GM19372 (cell line): ENCODE measurements at regions not wholly inside any gene's neighbourhood (a gene's known extent, or its start where the extent isn't known, plus 50 kb on each side); places are given as distances from the start of the nearest gene placed in this dataset.
"Not testable (repeated sequence)": the region's sequence is repeated elsewhere in the genome, so short reads cannot be mapped to it uniquely, and the experiment has no call there.

Source experiments
- ATAC-seq: cut with Tn5 transposase; IDR thresholded peaks from one replicate; pipeline ENCODE4 v1.9.1; 2021; ENCODE audit warnings: mild to moderate bottlenecking, low read depth, moderate library complexity; ENCODE audit not compliant: unreplicated experiment

DNA sequence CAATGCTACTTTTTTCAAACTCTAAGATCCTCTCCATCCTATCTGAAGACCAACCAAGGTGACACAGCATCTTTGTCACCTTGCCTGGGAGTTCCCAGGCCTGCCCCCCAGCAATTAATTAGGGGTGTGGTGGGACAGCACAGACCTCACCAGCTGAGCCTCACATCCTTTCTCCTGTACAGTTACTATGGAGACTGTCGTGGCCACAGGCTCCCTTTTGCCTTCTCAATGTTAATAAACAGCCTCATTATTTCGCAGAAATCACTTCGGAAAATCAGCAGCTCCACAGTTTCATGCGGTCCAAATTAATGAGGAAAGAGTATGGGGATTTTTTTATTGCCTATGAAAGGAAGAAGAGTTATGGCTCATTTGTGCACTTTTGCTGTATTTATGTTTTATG lies 378.3 kb downstream of the NPHP4 start:
- no peak for ATAC-seq

DNA sequence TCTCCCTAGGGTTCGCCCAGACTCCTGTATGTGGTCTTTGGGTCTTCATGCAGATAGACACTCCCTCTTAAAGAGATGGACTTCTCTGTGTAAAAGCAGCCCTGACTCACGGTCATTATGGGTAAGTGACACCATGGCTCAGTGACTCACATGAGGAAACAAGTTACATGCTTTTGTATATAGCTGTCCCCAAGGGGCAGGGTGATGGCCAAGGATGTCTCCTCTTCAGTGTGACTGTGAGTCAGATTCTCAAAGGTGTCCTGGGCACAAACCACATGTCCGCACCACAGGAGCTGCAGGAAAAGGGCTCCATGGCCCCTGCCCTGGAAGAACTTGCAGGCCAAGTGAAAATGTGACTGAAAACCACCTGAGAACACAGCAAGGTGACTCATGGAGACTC lies 380.4 kb downstream of the NPHP4 start:
- no peak for ATAC-seq

DNA sequence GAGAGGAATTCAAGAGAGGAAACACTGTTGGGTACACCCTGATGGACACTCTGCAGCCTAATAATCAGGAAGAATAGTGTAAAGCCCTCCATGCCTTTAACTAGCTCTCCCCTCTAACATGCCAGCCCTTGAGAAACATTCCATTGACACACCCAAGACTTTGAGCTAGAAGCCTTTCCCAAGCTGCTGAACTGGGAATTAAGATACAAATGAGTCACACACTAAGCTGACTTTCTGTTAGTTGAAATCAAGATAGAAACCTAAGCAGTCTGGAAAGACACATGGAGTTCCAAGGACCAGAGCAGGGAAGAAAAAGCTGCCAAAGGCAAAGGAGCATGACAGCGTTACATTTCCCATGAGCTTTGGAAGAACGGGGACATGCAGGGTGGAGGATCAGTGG lies 380.8 kb downstream of the NPHP4 start:
- no peak for ATAC-seq

DNA sequence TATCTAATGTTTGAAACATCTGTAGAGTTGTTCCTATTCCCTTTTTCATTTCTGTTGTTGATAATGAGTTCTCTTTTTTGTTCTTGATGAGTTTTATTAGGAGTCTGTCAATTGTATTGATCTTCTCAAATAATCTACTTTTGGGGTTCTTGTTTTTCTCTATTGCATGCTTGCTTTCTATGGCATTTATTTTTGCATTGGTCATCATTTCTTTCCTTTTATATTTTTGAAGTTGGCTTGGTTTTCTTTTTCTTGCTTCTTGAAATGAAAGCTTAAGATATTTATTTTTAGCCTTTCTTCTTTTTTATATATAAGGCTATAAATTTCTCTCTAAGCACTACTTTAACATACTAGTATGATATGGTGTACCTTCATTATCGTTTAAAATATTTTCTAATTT lies 381.8 kb downstream of the NPHP4 start:
- no peak for ATAC-seq

DNA sequence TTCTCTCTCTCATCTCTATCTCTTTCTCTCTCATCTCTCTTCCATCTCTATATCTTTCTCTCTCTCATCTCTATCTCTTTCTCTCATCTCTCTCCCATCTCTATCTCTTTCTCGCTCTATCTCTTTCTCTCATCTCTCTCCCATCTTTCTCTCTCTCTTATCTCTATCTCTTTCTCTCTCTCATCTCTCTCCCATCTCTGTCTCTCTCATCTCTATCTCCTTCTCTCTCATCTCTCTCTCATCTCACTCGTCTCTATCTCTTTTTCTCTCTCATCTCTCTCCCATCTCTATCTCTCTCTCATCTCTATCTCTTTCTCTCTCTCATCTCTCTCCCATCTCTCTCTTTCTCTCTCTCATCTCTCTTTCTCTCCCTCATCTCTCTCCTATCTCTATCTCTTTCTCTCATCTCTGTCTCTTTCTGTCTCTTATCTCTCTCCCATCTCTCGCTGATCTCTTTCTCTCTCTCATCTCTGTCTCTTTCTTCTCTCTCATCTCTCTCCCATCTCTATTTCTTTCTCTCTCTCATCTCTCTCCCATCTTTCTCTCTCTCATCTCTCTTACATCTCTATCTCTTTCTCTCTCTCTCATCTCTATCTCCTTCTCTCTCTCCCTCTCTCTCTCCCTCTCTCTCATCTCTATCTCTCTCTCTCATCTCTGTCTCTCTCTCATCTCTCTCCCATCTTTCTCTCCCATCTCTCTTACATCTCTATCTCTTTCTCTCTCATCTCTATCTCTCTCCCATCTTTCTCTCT lies 388.7 kb downstream of the NPHP4 start:
- ATAC-seq = no peak

DNA sequence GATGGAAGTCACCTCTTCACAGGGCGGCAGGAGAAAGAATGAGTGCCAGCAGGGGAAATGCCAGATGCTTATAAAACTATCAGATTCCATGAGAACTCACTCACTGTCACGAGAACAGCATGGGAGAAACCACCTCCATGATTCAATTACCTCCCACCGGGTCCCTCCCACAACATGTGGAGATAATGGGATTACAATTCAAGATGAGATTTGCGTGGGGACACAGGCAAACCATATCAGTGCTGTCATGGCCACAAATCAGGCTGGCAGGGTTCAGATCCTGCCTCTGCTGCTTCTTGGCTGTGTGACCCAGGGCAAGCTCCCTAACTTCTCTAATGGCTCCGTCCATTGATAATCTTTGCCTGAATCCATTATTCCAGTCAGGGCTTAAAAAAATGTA lies 389.5 kb downstream of the NPHP4 start:
- ATAC-seq = not testable (repeated sequence)

DNA sequence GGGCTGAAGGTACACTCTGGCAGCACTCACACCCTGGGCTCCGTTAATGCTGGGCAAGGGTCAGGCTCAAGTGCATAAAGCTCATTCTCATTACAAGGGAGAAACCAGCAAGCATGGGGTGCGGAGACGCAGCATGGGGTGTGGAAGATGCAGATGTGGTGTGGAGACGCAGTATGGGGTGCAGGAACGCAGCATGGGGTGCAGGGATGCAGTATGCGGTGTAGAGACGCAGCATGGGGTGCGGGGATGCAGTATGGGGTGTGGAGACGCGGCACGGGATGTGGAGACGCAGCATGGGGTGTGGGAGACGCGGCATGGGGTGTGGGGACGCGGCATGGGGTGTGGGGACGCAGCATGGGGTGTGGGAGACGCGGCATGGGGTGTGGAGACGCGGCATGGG lies 390.7 kb downstream of the NPHP4 start:
- no peak for ATAC-seq

DNA sequence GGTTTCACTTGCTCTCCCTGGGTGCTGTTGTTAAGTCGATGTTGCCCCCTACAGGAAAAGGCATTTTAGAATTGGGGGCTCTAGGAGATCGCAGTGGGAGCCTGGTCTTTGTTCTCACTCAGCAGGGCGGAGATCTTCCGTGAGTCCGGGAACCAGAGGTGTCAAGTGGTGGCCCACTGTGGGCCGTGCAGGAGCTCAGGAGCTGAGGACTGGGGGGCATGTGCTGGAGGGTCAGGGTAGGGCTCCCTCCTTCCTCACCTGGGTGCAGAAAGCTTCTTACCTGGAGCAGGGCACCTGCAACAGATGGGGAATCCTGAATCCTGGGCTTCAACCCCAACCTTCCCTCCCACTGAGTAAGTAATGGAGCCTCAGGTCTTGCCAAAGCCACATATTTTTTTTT lies 392.7 kb downstream of the NPHP4 start:
- no peak for ATAC-seq

DNA sequence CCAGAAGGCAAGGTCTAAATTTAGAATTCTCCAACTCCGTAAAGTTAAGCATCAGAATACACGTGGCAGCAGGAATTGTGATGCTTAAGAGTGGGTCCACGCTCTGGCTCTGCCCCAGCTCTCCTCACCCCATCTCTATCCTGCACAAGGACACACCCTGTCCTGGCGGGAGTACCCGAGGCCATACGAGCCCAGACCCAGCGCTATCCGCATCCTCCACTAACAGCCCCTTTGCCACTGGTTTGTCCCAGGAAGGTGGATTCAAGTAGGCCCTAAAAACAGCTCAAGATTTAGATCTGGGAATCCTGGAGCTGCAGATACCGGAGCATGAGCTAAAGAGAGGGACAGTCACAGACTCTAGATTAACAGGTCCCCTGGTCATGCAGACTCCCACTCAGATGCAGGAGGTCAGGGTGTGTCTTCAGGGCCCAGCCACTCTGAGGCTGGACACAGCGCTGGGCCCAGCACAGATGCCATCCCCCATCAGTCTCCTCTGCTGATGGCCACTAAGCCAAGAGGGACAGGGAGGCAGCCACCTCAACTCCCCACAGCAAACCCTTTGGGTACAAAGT lies 393.3 kb downstream of the NPHP4 start:
- no peak for ATAC-seq

DNA sequence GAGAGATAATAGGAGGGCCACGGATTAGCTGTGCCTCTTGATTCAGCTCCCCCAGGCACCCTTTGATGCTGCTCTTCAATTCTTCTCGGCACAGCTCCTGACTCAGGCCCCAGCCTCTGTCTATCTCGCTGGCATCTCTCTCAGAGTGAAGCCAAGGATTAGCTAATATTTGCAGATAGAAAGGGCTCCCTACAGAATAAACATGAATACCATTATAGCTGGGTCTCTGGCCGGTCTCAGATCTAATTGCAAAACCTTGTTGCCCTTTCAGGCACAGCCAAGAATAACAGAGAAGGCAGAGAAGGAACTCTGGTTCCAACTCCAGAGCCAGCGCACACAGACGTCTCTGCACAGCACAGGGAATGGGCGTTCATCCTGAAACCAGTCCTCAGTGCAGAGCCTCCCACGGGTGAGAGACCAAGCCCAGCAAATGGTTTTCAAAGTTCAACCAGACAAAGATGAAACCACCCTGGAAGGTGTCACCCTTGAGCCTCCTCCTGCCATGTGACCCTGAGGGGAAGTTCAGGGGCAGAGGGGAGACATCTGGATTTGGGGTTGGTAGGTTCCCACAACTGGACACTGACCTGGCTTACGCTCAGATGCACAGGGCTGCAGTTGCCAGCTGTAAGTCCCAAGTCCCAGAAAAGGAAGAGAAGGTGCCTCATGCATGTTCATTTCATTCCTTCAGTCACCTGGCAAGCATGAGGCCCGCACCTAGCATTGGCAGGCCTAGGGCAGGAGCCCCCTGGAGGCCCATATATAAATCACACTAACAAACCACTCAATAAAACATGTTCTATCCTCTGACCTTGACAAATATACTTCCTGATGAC lies 394.0 kb downstream of the NPHP4 start:
- no peak for ATAC-seq

DNA sequence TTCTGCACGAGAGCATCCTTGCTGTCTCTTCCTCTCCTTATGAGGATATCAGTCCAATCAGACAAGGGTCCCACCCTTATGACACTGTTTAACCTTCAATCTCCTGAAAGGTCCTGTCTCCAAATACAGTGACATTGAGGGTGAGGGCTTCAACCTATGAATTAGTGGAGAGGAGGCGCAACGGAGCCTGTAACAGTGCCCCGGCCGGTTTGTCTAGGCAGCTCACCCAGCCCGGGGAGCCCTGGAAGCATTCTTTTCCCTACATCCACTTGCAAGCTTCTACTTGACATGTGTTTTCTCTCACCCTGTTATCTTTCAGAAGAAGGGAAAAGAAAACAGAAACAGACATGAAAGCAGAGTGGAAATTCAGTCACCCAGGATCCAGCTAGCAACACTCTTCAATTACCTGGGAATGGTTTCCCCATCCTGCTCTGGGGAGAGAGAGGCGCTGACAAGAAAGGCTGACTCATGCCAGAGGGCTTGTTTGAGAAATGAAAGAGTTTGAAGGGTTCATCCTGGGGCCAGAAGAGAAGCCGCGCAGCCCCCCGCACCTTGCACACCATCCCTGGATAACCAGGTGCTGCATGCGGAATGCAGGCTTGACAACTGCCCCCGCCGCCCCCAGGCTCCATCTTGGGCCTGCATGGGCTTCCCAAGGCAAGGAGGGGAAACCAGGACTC lies 394.9 kb downstream of the NPHP4 start:
- no peak for ATAC-seq

DNA sequence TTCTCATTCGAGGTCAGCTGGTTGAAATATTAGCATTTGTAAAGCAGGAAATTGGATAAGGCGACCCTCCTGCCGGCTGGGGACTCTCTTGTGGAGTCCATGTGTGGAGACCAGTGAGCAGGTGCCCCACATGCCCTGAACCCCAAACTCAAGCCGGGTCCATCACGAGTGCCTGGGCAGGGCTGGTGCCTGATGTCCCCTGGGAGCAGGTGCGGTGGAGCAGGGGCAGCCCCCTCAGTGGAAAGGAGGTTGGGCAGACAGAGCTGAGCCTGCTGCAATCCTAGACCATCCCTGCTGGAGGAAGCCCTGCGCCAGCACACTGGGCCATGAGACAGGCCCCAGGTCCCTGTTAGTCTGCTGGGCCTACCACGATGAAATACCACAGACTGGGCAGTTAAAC lies 395.6 kb downstream of the NPHP4 start:
- ATAC-seq = no peak

DNA sequence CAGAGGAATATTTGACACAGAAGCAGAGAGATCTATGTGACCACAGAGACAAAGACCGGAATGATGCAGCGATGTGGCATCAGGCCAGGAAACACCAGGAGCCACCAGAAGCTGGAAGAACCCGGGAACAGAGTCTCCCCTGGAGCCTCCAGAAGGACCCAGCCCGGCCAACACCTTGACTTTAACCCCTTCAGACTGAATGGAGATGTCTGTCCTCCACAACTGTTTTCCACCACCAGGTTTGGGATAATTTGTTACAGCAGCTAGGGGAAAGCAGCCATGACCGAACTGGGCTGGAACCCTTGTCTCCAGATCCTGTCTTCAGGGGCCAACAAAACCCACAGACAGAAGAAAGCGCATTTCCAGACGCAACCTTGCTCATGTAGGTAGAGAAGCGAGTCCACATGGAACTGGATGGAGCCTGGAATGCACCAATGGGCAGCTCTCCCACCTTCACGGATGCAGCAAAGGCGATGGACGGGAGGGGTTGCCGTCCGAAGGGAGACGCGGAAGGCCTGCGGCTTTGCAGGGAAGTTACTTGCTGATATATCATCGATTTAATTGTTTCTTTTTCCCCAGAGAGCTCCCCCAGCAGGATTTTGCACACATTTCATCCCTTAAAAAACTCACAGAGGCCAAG lies 396.6 kb downstream of the NPHP4 start:
- no peak for ATAC-seq

DNA sequence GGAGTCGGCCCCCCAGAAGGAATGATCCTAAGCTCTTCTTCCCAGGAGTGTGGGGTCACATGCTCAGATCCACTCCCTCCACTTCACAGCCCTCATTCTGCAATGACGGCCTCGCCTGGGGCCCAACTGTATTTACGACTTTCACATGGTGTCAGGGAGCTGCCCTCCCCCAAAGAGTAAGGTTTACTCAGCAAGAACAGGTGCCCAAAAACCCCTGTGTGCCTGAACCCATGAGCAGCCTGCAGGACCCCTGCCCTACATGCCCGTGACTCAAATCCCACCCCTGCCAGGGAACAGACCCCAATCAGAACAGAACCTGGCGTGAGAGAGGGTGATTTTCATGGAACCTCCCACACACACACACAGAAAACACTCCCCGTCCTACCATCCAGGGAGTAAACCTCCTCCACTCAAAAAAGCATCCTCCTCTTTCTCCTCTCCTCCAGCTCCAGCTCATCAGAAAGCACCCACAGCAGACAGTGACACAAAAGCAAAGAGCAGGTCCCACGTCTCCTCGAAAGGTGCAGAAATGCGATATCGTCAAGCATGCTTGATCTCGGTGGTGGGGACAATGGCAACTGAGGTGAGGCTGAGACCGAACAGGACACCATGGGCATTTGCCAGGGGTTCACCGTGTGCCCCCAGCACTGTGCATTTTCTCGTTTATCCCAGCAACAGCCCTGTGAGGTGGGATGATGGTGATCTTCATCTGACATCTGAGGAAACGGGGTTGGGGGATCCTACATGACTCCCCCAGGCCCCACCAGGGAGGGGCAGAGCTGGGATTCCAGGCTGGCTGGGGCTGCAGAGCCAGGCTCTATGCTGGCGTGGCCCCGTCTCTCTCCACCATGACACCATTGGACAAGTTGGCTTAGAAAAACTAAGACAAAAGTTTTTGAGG lies 397.9 kb downstream of the NPHP4 start:
- no peak for ATAC-seq

DNA sequence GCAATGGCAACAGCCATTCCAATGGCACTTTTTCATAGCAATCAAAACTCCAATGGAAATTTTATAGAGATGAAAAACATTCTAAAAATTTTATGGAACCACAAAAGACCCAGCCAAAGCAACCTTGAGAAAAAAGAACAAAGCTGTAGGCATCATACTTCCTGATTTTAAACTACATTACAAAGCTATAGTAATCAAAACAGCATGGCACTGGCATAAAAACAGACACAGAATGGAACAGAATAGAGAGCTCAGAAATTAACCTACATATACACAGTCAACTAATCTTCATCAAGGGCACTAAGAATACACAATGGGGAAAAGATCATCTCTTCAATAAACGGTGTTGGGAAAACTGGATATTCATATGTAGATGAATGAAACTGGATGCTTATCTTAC lies 401.5 kb downstream of the NPHP4 start:
- no peak for ATAC-seq

DNA sequence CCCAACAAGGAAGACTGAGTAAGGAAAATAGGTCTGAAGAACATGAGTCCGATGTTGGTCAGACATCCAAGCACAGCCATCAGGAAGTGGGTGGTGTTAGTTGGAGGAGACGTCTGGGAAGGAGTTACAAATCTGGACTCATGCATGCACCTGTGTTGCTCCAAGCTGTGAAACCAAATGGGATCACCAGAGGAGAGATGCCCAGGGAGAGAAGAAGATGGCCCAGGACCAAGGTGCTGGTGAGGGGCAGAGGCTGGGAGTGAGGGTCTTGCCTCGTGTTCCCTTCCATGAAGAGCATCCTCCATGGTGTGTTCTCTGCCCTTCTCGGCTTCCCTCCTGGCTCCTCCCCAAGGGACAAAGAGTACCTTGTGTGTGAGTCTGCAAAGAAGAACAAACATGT lies 405.6 kb downstream of the NPHP4 start:
- no peak for ATAC-seq

DNA sequence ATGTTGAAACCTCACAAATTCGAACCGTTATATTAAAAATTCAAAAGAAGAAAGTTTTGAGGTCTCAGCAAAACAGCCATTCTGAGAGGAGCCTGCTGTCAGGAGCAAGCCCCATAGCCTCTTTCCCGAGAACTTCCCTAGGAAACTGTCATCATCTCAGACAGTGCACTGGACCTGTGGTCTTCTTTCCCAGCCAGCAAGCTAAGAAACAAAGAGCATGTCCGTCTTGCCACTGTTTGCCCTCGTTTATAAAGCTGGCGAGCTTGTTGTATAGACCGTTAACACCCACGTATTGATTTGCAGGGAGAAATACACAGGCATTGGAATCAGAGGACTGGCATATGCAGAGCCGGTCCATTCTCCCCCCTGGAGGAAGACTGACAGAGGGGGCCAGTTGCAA lies 407.0 kb downstream of the NPHP4 start:
- ATAC-seq = no peak

DNA sequence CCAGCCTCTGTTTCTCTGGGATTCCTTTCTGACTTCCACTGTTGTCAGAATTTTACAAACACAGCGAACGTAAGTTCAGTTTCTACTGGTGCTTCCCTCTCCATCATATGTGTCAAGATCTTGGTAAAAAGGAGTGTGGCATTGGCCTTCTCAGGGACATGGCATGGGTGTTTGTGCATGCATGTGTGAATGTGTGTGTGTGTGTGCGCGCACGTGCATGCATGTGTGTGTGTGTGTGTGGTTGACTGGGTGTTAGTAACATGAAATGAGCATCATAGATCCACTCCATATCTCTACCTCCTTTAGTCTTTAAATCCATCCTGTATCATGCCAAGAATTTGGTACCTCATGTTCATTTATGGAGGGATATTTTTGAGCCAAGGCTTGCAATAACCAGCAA lies 411.3 kb downstream of the NPHP4 start:
- no peak for ATAC-seq

DNA sequence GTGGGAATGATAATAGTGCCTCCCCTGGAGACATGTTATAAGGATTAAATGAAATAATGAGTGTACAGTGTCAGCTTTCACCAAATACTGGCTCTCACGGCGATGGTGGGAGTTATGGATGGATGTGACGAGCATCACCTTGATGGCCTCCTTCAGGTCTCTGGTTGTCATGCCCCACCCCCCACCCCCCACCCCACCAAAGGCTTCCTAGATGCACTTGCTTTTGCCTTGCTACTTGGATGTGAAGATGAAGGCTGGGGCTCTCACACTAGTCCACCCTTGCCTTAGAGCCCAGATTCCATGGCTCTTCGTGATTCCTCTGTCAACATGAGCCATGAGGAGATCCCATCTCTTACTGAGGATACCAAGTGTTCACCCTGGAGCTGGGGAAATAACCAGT lies 412.3 kb downstream of the NPHP4 start:
- no peak for ATAC-seq

DNA sequence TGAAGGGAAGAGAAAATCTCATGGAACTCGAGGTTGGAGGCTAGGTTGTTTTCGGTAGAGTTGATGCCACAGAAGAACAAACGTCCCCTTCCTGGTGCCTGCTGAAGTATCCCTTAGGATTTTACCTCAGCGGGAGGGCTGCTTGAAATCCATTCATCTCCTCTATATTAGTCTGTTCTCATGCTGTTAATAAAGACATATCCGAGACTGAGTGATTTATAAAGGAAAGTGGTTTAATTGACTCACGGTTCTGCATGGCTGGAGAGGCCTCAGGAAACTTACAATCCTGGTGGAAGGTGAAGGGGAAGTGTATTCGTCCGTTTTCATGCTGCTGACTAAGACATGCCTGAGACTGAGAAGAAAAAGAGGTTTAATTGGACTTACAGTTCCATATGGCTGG lies 413.5 kb downstream of the NPHP4 start:
- no peak for ATAC-seq
